Activated CD4-positive, alpha-beta T cell treated with anti-CD3 and anti-CD28 coated beads, Interleukin-2, amount 50 U/mL, for 4 hours (primary cell): ENCODE measurements at regions not wholly inside any gene's neighbourhood (a gene's known extent, or its start where the extent isn't known, plus 50 kb on each side); places are given as distances from the start of the nearest gene placed in this dataset.
"Not testable (repeated sequence)": the region's sequence is repeated elsewhere in the genome, so short reads cannot be mapped to it uniquely, and the experiment has no call there.

ENCODE experiments used
- DNase-seq, 2 experiments: peaks; one replicate each; pipeline ENCODE4 v3.0.0-alpha.2; 2020

- DNase-seq: no peak
Observed at GRCh38 chr5:36392186-36392585, 90.5 kb upstream of the RANBP3L start.

DNA sequence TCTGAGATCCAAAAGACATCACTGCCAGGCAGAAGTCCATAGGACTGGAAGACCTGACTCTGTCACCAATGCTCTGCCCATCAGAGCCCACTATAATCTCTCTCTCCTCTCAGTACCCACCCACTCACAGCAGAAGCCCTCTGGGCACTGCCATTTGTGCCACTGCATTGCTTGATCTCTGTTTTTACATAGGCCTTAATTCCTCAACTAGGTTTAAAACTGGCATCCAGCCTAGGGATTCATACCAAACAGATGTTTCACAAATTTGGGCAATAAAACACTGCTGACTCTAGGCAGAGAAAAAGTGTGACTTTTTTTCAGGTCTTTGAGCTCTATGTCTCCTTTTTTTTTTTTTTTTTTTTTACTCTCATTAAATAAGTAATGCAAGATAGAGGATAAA lies 91.1 kb upstream of the RANBP3L start:
- DNase-seq: no peak

DNA sequence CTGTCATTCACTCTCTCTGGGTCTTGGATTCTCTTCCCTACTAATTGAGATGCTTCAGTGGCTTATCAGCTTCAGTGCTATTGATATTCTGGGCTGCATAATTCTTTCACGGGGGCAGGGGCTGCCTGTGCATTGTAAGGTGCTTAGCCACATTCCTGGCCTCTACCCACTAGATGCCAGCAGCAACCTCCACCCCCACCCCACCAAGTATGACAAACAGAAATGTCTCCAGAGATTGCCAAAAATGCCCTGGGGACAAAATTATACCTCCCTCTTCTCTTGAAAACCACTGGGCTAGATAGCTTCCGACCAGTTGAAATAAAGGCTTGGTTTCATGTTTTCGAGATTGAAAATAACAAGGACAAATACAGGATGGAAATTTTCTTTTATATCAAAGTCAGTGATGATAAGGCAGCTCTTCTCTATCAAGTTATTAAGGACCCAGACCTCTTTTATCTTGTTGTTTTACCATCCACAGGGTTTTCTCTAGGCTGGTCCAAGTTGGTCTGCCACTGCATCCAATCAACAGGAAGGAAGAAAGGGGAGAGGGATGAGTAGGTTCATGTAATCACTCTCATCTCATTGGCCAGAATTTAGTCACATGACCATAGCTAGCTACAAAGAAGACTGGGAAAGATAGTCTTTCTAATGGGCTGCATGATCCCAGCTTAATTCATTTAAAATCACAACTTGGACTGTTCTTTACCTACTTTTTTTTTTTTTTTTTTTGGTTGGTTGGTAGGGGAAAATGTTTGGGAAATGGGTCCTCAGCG lies 92.1 kb upstream of the RANBP3L start:
- no peak for DNase-seq

DNA sequence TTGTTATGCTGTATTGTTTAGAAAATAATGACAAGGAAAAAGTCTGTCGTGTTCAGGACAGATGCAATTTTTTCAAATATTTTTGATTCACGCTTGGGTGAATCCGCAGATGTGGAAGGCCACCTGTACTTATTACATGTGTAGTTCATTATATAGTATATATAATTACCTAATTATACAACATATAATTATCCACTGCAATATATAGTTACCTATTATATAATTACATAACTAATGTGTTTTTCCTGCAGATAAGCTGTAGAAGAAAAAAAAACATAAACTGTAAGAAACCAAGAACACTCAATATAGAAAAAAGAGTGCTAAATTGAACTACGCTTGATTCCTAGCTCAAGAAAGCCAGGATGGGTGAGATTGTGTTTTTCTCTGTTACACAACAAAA lies 93.6 kb upstream of the RANBP3L start:
- no peak for DNase-seq

GRCh38 chr5:36395947-36396346 lies 94.2 kb upstream of the RANBP3L start:
- DNase-seq: not testable (repeated sequence)

- no peak for DNase-seq
Observed at GRCh38 chr5:36396640-36397039, 94.9 kb upstream of the RANBP3L start.

GRCh38 chr5:36397901-36398536 lies 96.3 kb upstream of the RANBP3L start:
- DNase-seq: no peak

GRCh38 chr5:36402512-36402906 lies 100.8 kb upstream of the RANBP3L start:
- DNase-seq: no peak

DNA sequence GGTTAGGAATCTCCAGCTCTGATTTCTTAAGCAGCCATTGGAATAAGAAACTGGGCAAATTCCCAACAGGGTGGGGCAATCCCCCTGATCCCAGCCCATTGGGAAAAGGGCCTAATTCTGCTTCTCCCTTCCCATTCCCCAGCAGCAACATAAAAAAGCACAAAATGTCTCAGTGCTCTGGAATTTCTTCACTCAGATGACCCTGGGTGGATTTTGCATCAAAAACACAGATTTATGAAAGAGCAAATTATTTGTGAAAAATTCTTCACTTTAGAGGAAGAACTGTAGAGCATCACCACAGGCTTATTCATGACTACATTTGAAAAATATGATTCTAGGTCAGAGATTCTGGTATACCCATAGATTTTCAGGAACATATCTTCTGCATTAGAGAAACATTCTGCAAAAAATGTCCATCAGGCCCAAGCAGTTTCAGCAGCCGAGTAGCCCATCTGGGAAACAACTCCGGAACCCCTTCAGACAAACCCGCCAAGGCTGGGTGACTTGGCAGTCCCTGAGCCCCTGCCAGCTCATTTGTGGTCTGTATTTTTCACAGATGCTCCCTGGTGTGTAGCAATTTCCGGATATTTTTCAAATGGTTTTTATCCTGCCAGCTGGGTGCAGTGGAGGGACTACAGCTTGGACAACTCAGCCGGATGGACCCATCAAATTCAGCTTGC lies 102.1 kb upstream of the RANBP3L start:
- no peak for DNase-seq

- no peak for DNase-seq
Observed at GRCh38 chr5:36406023-36406422, 104.3 kb upstream of the RANBP3L start.

DNA sequence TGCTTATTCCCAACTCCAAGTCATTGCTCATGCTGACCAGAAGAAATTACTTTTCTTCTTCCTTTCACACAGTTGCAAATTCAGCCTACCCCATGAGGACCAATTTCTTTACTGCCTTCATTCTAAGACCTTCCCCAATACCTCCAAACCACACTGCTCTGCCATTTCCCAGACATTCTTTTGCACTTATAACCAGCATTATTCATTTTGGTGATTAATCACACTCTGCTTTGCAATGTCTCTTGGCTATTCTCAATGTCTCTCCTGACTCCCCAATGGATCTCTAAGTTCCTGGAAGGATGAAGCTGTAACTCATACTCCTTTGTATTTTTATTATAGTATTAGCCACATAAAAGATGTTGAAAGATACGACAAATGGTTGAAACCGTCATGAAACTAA lies 105.7 kb upstream of the RANBP3L start:
- no peak for DNase-seq

DNA sequence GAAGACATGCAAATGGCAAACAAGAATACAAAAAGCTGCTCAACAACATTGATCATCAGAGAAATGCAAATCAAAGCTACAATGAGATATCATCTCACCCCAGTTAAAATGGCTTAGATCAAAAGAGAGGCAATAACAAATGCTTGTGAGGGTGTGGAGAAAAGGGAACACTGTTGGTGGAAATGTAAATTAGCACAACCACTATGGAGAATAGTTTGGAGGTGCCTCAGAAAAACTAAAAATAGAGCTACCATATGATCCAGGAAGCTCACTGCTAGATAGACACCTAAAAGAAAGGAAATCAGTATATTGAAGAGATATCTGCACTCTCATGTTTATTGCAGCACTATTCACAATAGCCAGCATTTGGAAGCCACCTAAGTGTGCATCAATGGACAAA lies 108.0 kb upstream of the RANBP3L start:
- DNase-seq: not testable (repeated sequence)

- DNase-seq: not testable (repeated sequence)
Observed at GRCh38 chr5:36410672-36411071, 109.0 kb upstream of the RANBP3L start.

- no peak for DNase-seq
Observed at GRCh38 chr5:36414869-36415282, 113.2 kb upstream of the RANBP3L start.

- no peak for DNase-seq
Observed at GRCh38 chr5:36416605-36417004, 114.9 kb upstream of the RANBP3L start.

DNA sequence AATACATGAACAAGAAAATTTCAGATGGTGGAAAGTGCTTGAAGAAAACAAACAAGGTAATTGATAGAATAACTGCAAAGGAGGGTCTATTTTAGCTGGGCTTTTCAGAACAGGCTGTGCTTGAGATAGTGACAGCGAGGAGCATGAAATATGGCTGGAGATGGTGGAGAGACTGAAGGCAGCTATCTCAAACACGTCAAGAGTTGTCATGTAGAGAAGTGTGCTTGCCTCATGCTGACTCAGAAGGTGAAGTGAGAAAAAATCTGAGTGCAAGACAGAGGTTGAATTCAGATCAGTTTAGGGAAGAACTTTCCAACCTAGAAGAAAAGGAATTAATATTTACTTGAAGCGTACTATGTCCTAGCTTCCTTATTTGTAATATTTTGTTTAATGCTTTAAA lies 115.5 kb upstream of the RANBP3L start:
- DNase-seq: no peak

- DNase-seq: no peak
Observed at GRCh38 chr5:36417668-36418067, 116.0 kb upstream of the RANBP3L start.

DNA sequence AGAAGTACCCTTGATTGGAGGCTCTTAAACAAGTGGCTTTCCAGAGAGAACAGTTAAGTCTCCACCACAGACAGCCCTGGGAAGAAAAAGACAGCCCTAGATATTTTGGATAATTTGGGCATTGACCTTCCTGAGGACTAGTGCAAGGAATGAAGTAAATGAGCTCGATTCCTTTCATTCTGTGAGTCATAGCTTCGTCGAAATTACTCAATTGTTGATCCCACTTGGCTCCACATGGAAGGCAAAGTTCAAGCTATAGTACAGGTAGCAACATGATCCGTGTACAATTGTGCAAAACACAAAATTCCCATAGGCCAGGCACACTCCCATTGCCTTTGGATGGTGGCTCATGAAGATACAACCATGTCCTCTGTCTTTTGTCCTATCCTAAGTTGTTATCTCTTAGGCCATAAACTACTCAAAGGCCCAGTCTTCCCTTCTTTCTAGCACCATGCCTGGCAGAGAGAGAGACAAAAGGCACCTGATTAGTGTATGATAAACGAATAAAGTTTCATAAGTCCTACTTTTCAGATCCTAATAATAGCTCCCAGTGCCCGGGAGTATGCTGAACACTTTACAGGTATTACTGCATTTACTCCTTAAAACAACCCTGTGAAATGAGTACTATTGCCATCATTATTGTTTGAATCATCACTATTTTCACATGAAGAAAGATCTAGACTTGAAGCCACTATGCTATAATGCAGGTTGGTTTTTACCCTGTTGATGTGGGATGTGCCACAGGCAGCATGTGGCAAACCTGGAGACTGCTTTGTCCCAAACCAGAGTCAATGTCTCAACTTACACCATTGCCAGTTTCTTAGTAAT lies 116.7 kb upstream of the RANBP3L start:
- DNase-seq: no peak

DNA sequence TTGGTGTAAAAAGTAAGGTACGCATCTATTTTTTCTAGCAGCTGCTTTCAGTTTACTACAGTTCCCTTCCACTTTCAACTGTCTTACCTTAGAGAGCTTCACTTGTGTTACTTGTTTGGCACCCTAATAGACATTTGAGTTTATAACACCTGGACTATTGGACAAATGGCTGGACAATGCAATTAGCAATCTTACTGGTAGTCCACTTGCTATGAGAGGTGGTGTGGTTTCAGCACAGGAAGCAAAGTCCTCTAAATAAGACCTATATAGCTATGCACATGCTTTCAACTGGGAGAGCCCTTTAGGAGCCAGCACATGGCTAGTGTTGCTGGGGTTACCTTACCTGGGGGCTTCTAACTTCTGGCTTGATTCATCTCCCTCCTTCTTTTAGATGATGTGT lies 119.6 kb upstream of the RANBP3L start:
- no peak for DNase-seq

GRCh38 chr5:36422952-36423351 lies 121.2 kb upstream of the RANBP3L start:
- DNase-seq: no peak

- no peak for DNase-seq
Observed at GRCh38 chr5:36423578-36424307, 122.0 kb upstream of the RANBP3L start.

DNA sequence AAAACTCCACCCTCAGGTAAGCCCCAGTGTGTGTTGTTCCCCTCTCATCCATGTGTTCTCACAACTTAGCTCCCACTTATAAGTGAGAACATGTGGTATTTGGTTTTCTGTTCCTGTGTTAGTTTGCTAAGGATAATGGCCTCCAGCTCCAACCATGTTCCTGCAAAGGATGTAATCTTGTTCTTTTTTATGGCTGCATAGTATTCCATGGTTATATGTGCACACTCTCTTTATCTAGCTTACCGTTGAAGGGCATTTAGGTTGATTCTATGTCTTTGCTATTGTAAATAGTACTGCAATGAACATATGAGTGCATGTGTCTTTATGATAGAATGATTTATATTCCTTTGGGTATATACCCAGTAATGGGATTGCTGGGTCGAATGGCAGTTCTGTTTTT lies 124.4 kb upstream of the RANBP3L start:
- not testable (repeated sequence) for DNase-seq
